ENCODE measurements at regions not wholly inside any gene's neighbourhood (a gene's known extent, or its start where the extent isn't known, plus 50 kb on each side); places are given as distances from the start of the nearest gene placed in this dataset.

DNA sequence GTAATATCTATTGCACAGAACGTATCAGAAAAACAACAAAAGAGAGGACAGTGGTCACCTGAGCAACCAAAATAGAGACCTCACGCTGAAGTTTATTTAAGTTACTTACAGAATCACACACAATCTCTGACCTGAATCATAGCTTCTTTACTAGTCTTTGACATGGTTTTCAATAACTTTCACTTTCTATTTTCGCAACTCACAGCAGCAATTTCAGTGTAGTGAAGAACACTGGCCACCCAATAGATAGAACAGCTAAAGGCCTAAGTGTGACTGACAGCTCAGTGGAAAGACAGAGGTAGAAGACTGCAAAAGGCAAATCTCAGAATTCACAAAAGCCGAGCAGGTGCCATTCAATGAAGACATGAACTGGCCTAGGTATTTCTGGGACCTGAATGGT, 435.6 kb upstream of the CHRM3 start:
- no peak for DNase-seq (ENCODE audit: low read depth in 2 of 2)
- H3K4me3 ChIP-seq (replicated peaks in 1 of 2; ENCODE audit: low read depth in 2 of 2, low read length in 2 of 2), result no peak overlapping the region
- TF ChIP-seq, protein P1, sequence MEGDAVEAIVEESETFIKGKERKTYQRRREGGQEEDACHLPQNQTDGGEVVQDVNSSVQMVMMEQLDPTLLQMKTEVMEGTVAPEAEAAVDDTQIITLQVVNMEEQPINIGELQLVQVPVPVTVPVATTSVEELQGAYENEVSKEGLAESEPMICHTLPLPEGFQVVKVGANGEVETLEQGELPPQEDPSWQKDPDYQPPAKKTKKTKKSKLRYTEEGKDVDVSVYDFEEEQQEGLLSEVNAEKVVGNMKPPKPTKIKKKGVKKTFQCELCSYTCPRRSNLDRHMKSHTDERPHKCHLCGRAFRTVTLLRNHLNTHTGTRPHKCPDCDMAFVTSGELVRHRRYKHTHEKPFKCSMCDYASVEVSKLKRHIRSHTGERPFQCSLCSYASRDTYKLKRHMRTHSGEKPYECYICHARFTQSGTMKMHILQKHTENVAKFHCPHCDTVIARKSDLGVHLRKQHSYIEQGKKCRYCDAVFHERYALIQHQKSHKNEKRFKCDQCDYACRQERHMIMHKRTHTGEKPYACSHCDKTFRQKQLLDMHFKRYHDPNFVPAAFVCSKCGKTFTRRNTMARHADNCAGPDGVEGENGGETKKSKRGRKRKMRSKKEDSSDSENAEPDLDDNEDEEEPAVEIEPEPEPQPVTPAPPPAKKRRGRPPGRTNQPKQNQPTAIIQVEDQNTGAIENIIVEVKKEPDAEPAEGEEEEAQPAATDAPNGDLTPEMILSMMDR (IDR thresholded peaks at IDR 0.05; ENCODE audit: low read depth, low read length), result no peak

DNA sequence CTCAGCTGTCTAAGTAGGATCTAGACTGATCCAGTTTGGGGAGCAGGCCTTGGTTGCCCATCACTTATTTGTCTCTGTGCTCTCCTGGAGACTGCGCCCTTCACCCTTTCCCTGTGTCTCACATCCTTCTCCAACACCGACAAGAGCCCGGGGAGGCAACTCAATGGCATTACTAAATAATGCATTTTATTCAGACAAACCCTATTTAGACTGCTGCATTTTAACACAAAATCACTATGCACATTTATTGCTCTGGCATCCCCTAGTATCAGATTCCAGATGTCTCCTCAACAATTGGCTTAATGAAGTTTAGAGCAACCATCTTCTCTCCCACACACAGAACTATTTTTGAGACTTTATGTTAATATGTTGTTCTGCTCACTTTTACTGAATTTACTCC, 436.4 kb upstream of the CHRM3 start:
- H3K4me3 ChIP-seq (replicated peaks in 1 of 2; ENCODE audit: low read depth in 2 of 2, low read length in 2 of 2), result no peak overlapping the region
- DNase-seq (ENCODE audit: low read depth in 2 of 2), result no peak
- TF ChIP-seq, protein P1 (IDR thresholded peaks at IDR 0.05; ENCODE audit: low read depth, low read length), result no peak

DNA sequence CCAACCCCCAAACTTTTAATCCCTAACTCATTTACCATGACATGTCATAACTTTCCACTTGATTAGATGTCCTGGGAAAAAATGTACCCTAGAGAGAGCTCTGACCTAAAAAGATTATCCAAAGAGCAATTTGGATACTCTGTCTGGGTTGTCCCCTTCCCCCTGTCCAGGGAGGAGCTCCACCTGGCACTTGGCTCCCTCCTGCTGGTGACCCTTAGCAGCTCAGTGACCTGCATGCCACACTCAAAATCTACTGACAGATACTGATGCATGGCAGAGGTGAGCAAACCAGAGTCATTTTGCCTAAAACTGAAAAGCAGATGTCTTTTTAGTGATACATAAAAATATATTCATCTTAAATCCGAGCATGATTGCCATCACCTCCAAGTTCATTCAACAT, 442.3 kb upstream of the CHRM3 start:
- TF ChIP-seq, protein P1 (IDR thresholded peaks at IDR 0.05; ENCODE audit: low read depth, low read length), result no peak
- DNase-seq (ENCODE audit: low read depth in 2 of 2), result no peak
- H3K4me3 ChIP-seq (replicated peaks in 1 of 2; ENCODE audit: low read depth in 2 of 2, low read length in 2 of 2), result no peak overlapping the region

DNA sequence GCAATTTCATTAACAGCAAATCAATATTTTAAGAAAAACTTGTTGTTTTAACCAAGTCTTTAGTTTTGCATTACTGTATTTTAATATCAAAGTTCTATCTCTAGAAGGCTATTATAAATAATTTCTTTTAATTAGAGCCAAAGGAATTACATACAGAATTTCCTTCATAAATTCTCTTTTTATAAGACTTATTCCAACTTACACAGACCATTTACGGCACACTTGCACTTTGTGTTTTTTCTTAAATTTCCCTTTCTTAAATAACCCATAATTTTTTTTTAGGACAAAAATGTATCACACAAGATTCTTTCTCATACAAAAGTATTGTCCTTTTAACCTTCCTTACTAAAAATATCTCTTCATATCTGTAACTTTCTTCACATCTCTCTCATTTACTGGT, 458.5 kb upstream of the CHRM3 start:
- H3K4me3 ChIP-seq (replicated peaks in 1 of 2; ENCODE audit: low read depth in 2 of 2, low read length in 2 of 2), result no peak overlapping the region
- no peak for DNase-seq (ENCODE audit: low read depth in 2 of 2)
- TF ChIP-seq, protein P1 (IDR thresholded peaks at IDR 0.05; ENCODE audit: low read depth, low read length), result no peak

DNA sequence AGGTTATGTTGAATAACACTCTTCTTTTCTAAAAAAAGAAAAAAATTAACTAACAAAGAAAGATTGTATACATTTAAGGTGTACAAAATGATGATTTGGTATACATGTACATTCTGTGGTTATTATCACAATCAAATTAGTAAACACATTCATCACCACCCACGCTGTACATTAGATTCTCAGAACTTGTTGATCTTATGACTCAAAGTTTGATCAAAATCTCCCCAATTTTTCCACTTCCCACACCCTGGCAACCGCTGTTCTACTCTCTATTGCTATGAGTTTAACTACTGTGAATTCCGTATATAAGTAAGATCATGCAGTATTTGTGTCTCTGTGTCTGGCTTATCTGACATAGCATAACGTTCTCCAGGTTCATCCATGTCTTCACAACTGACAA, 469.5 kb upstream of the CHRM3 start:
- TF ChIP-seq, protein P1 (IDR thresholded peaks at IDR 0.05; ENCODE audit: low read depth, low read length), result no peak
- DNase-seq (ENCODE audit: low read depth in 2 of 2), result no peak
- no peak overlapping the region for H3K4me3 ChIP-seq (replicated peaks in 1 of 2; ENCODE audit: low read depth in 2 of 2, low read length in 2 of 2)

DNA sequence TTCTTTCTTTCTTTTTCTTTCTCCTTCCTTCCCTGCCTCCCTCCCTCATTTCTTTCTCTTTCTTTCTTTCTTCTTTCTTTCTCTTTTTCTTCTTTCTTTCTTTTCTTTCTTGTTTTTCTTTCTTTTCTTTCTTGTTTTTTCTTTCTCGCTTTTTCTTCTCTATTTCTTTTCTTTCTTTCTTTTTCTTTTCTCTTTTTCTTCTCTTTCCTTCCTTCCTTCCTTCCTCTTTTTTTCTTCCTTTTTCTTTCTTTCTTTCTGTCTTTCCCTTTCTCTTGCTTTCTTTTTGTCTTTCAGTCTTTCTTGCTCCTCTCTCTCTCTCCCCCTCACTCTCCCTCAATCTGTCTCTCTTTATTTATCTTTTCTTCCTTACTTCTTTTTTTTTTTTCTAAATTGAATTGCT, 472.0 kb upstream of the CHRM3 start:
- H3K4me3 ChIP-seq (replicated peaks in 1 of 2; ENCODE audit: low read depth in 2 of 2, low read length in 2 of 2), result no peak overlapping the region
- no peak for DNase-seq (ENCODE audit: low read depth in 2 of 2)
- TF ChIP-seq, protein P1 (IDR thresholded peaks at IDR 0.05; ENCODE audit: low read depth, low read length), result no peak

DNA sequence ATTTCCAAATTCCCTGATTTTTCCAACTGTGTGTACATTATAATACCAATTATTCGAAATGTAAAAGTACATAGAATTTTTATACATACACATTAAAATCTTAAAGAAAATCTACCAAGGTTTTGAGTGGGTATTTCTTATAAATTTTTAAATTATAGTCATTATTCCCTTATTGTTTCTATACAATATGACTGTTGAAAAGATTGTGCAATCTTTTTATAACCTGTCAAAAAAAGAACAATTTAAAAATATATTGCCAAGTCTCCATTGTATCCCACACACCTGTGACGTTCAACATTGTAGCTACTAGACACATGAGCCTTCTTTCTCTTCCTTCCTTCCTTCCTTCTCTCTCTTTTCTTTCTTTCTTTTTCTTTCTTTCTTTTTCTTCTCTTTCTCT, 473.2 kb upstream of the CHRM3 start:
- no peak overlapping the region for H3K4me3 ChIP-seq (replicated peaks in 1 of 2; ENCODE audit: low read depth in 2 of 2, low read length in 2 of 2)
- TF ChIP-seq, protein P1 (IDR thresholded peaks at IDR 0.05; ENCODE audit: low read depth, low read length), result no peak
- DNase-seq (ENCODE audit: low read depth in 2 of 2), result no peak

All from cardiac fibroblast (primary cell).